Panc1 (cell line): ENCODE measurements at regions not wholly inside any gene's neighbourhood (a gene's known extent, or its start where the extent isn't known, plus 50 kb on each side); places are given as distances from the start of the nearest gene placed in this dataset.

Experiments
- ATAC-seq: fragments of 200-7000 bp; cut with Tn5 transposase; 2 replicates; pipeline ENCODE4 v1.9.1; 2020; ENCODE audit warnings: mild to moderate bottlenecking, moderate library complexity
- BruUV-seq: library from RNA; stranded (reverse); fragments of 400-500 nt; replicated peaks from 2 replicates; lab custom pipeline; 2021; lab: Mats Ljungman, UMichigan
- CTCF ChIA-PET: fragments of 300-600 bp; sonication (Branson Sonifier 250); formaldehyde crosslinking; loops from one replicate; lab custom pipeline; 2022; ENCODE audit warnings: antibody characterized with exemption; lab: Charles Lee
- POLR2A ChIA-PET: fragments of 300-600 bp; sonication (Branson Sonifier 250); formaldehyde crosslinking; loops from one replicate; lab custom pipeline; 2022; ENCODE audit warnings: antibody characterized with exemption; lab: Charles Lee
- DNase-seq: peaks from one replicate; pipeline ENCODE4 v3.0.0-alpha.2; 2010; ENCODE audit warnings: low read depth, low spot score
- H3K27ac ChIP-seq: 2 replicates; pipeline ENCODE4 v1.5.1; 2011; ENCODE audit warnings: mild to moderate bottlenecking, low read length, inconsistent platforms
- H3K27me3 ChIP-seq: fragments of 200-500 bp; sonication (Bioruptor generic); 2 replicates; pipeline ENCODE4 v1.6.0; 2014; ENCODE audit warnings: low read length, inconsistent platforms; ENCODE audit not compliant: control insufficient read depth, insufficient read depth
- H3K36me3 ChIP-seq: fragments of 200-500 bp; sonication (Bioruptor generic); 2 replicates; pipeline ENCODE4 v1.5.1; 2014; ENCODE audit warnings: inconsistent platforms, mild to moderate bottlenecking, low read length, moderate library complexity; ENCODE audit not compliant: control insufficient read depth, insufficient read depth
- H3K4me1 ChIP-seq: 2 replicates; pipeline ENCODE4 v1.5.1; 2011; ENCODE audit warnings: inconsistent platforms, mild to moderate bottlenecking, low read length, moderate library complexity; ENCODE audit not compliant: control insufficient read depth, insufficient read depth
- H3K4me3 ChIP-seq, 2 experiments: 2 replicates each; pipeline ENCODE4 v1.5.1; 2011 to 2012; ENCODE audit warnings: low read depth in 2 of 2, low read length in 2 of 2, mild to moderate bottlenecking in 2 of 2, inconsistent platforms in 1 of 2, moderate library complexity in 1 of 2
- H3K9me3 ChIP-seq: fragments of 200-500 bp; sonication (Bioruptor generic); 2 replicates; pipeline ENCODE4 v1.5.1; 2014; ENCODE audit warnings: low read depth, mild to moderate bottlenecking, inconsistent platforms, low read length, moderate library complexity; ENCODE audit not compliant: control insufficient read depth, insufficient read depth
- POLR2AphosphoS5 ChIP-seq: IDR thresholded peaks from 2 replicates; pipeline ENCODE4 v1.6.1; 2012; ENCODE audit warnings: mild to moderate bottlenecking, low read depth, low read length, moderate library complexity
- in situ Hi-C: cut with HindIII; loops from 2 replicates; pipeline ENCODE4 v1.10.0; 2016; ENCODE audit warnings: low sequenced_read_pairs, low pct_unique_long_range_greater_than_20kb
- intact Hi-C: fragments of 100-400 bp; cut with micrococcal nuclease; formaldehyde crosslinking; loops from one replicate; pipeline ENCODE4 v1.10.0; 2022; ENCODE audit not compliant: unreplicated experiment

- ATAC-seq (no peak), DNase-seq (no peak)
- Histone ChIP-seq H3K36me3 (no peaks in the 10 kb centered on the region), H3K27me3 (no peaks in the 10 kb centered on the region), H3K27ac (no peak overlapping the region), H3K9me3 (no peaks in the 10 kb centered on the region), H3K4me1 (no peaks in the 10 kb centered on the region), H3K4me3 (no peak overlapping the region)
- in situ Hi-C loops (no loop called here), intact Hi-C loops (no loop called here)
- no TSS peak for BruUV-seq
- POLR2A ChIA-PET: no interaction called here
- no peak for TF ChIP-seq POLR2AphosphoS5
- CTCF ChIA-PET: no interaction called here
Measured at GRCh38 chr7:131606346-131607290, 50.2 kb upstream of the PODXL start.
